PC-3 (cell line): ENCODE measurements at regions not wholly inside any gene's neighbourhood (a gene's known extent, or its start where the extent isn't known, plus 50 kb on each side); places are given as distances from the start of the nearest gene placed in this dataset.

Source experiments
- ATAC-seq: fragments of 200-7000 bp; cut with Tn5 transposase; 2 replicates; pipeline ENCODE4 v1.9.1; 2020; ENCODE audit warnings: mild to moderate bottlenecking, moderate library complexity
- BruUV-seq: library from RNA; stranded (reverse); fragments of 400-500 nt; replicated peaks from 2 replicates; lab custom pipeline; 2021; lab: Mats Ljungman, UMichigan
- CTCF ChIA-PET: fragments of 300-600 bp; sonication (Branson Sonifier 250); formaldehyde crosslinking; loops from one replicate; lab custom pipeline; 2022; ENCODE audit warnings: antibody characterized with exemption; lab: Charles Lee
- POLR2A ChIA-PET: fragments of 300-600 bp; sonication (Branson Sonifier 250); formaldehyde crosslinking; loops from one replicate; lab custom pipeline; 2022; ENCODE audit warnings: antibody characterized with exemption; ENCODE audit not compliant: unreplicated experiment; lab: Charles Lee
- DNase-seq: peaks from one replicate; pipeline ENCODE4 v3.0.0-alpha.2; 2015
- H2AFZ ChIP-seq: fragments of 300-600 bp; sonication (generic); 2 replicates; pipeline ENCODE4 v1.6.0; 2016; ENCODE audit warnings: antibody characterized with exemption, low read length
- H3F3A ChIP-seq: fragments of 300-600 bp; sonication (generic); one replicate; pipeline ENCODE4 v1.6.0; 2017; ENCODE audit warnings: antibody characterized with exemption, low read length, control low read depth, mild to moderate bottlenecking; ENCODE audit not compliant: unreplicated experiment
- H3K27ac ChIP-seq: fragments of 300-600 bp; sonication (generic); 2 replicates; pipeline ENCODE4 v1.5.1; 2016; ENCODE audit warnings: mild to moderate bottlenecking, low read length
- H3K27me3 ChIP-seq: fragments of 300-600 bp; sonication (generic); 2 replicates; pipeline ENCODE4 v1.6.1; 2016; ENCODE audit warnings: low read length, mixed read lengths
- H3K36me3 ChIP-seq: fragments of 300-600 bp; sonication (generic); 2 replicates; pipeline ENCODE4 v1.6.1; 2016; ENCODE audit warnings: low read depth, mixed run types, low read length, mixed read lengths
- H3K4me1 ChIP-seq: fragments of 300-600 bp; sonication (generic); 2 replicates; pipeline ENCODE4 v1.5.1; 2016; ENCODE audit warnings: low read length; ENCODE audit not compliant: insufficient read depth
- H3K4me2 ChIP-seq: fragments of 300-600 bp; sonication (generic); 2 replicates; pipeline ENCODE4 v1.6.0; 2016; ENCODE audit warnings: low read length
- H3K4me3 ChIP-seq: fragments of 300-600 bp; sonication (generic); 2 replicates; pipeline ENCODE4 v1.5.1; 2016; ENCODE audit warnings: mild to moderate bottlenecking, low read length, mixed read lengths
- H3K79me2 ChIP-seq: fragments of 300-600 bp; sonication (generic); 2 replicates; pipeline ENCODE4 v1.6.1; 2017; ENCODE audit warnings: low read length, mixed read lengths
- H3K9ac ChIP-seq: fragments of 300-600 bp; sonication (generic); 2 replicates; pipeline ENCODE4 v1.6.0; 2016; ENCODE audit warnings: mild to moderate bottlenecking, low read length
- H3K9me2 ChIP-seq: fragments of 300-600 bp; sonication (generic); replicated peaks from 2 replicates; pipeline ENCODE4 v1.6.1; 2016; ENCODE audit warnings: mixed run types, low read length, mixed read lengths
- H3K9me3 ChIP-seq: fragments of 300-600 bp; sonication (generic); 2 replicates; pipeline ENCODE4 v1.6.1; 2016; ENCODE audit warnings: low read length, mixed read lengths
- H4K20me1 ChIP-seq: fragments of 300-600 bp; sonication (generic); 2 replicates; pipeline ENCODE4 v1.6.1; 2016; ENCODE audit warnings: low read length, mixed read lengths
- CTCF ChIP-seq: fragments of 300-600 bp; sonication (generic); conservative IDR thresholded peaks from 2 replicates; pipeline ENCODE4 v1.5.1; 2017; ENCODE audit warnings: antibody characterized with exemption, low read depth, mild to moderate bottlenecking, low read length
- EZH2 ChIP-seq: fragments of 300-600 bp; sonication (generic); IDR thresholded peaks from one replicate; pipeline ENCODE4 v1.6.1; 2017; ENCODE audit warnings: antibody characterized with exemption, mild to moderate bottlenecking, low read length; ENCODE audit not compliant: unreplicated experiment
- EZH2phosphoT487 ChIP-seq: fragments of 300-600 bp; sonication (generic); IDR thresholded peaks from 2 replicates; pipeline ENCODE4 v1.6.1; 2018; ENCODE audit warnings: mild to moderate bottlenecking, antibody characterized with exemption, low read length, borderline replicate concordance
- intact Hi-C: fragments of 100-400 bp; cut with micrococcal nuclease; formaldehyde crosslinking; loops from 2 replicates; pipeline ENCODE4 v1.9.0; 2023

GRCh38 chr16:86948046-86948445 is 369.1 kb downstream of the C16orf95 start:
- no peak for TF ChIP-seq EZH2
- TF ChIP-seq EZH2phosphoT487: no peak
- H3F3A ChIP-seq: no peaks in the 10 kb centered on the region
- H4K20me1 ChIP-seq: no peaks in the 10 kb centered on the region
- H3K27me3 ChIP-seq: no peaks in the 10 kb centered on the region
- H3K4me3 ChIP-seq: no peak overlapping the region
- H3K9me3 ChIP-seq: no peaks in the 10 kb centered on the region
- BruUV-seq: no TSS peak
- H2AFZ ChIP-seq: no peak overlapping the region
- no peak for DNase-seq
- no peaks in the 10 kb centered on the region for H3K79me2 ChIP-seq
- no peak overlapping the region for H3K4me2 ChIP-seq
- ATAC-seq: no peak
- no peak overlapping the region for H3K27ac ChIP-seq
- H3K9ac ChIP-seq: no peak overlapping the region
- ChIA-PET POLR2A (no interaction called here), CTCF (no interaction called here)
- no peaks in the 10 kb centered on the region for H3K9me2 ChIP-seq
- peaks cover 38% of the 10 kb centered on the region for H3K4me1 ChIP-seq
- intact Hi-C loops: no loop called here
- no peaks in the 10 kb centered on the region for H3K36me3 ChIP-seq

GRCh38 chr16:86949116-86949515 is 368.1 kb downstream of the C16orf95 start:
- Histone ChIP-seq H4K20me1 (no peaks in the 10 kb centered on the region), H3K9me2 (no peaks in the 10 kb centered on the region), H3K4me2 (no peak overlapping the region), H3K27ac (no peak overlapping the region), H3K27me3 (no peaks in the 10 kb centered on the region), H3K9me3 (no peaks in the 10 kb centered on the region), H3F3A (no peaks in the 10 kb centered on the region), H3K9ac (no peak overlapping the region), H3K4me1 (peaks cover 40% of the 10 kb centered on the region), H3K79me2 (no peaks in the 10 kb centered on the region), H3K36me3 (no peaks in the 10 kb centered on the region), H3K4me3 (no peak overlapping the region), H2AFZ (no peak overlapping the region)
- no peak for TF ChIP-seq EZH2
- TF ChIP-seq EZH2phosphoT487: no peak
- no peak for TF ChIP-seq CTCF
- no peak for ATAC-seq
- BruUV-seq: no TSS peak
- intact Hi-C loops: no loop called here
- POLR2A ChIA-PET: no interaction called here
- DNase-seq: no peak
- CTCF ChIA-PET: no interaction called here

GRCh38 chr16:86949630-86950029 is 367.6 kb downstream of the C16orf95 start:
- Histone ChIP-seq H3K79me2 (no peaks in the 10 kb centered on the region), H3K27ac (no peak overlapping the region), H2AFZ (no peak overlapping the region), H3K4me2 (no peak overlapping the region), H3K27me3 (no peaks in the 10 kb centered on the region), H3K9me3 (no peaks in the 10 kb centered on the region), H3F3A (no peaks in the 10 kb centered on the region), H4K20me1 (no peaks in the 10 kb centered on the region), H3K36me3 (no peaks in the 10 kb centered on the region), H3K4me1 (peaks cover 40% of the 10 kb centered on the region), H3K9me2 (no peaks in the 10 kb centered on the region), H3K4me3 (no peak overlapping the region), H3K9ac (no peak overlapping the region)
- DNase-seq (no peak), ATAC-seq (no peak)
- POLR2A ChIA-PET: no interaction called here
- CTCF ChIA-PET: no interaction called here
- no peak for TF ChIP-seq EZH2
- no peak for TF ChIP-seq CTCF
- TF ChIP-seq EZH2phosphoT487: no peak
- no TSS peak for BruUV-seq
- intact Hi-C loops: no loop called here
